ENCODE measurements at regions not wholly inside any gene's neighbourhood (a gene's known extent, or its start where the extent isn't known, plus 50 kb on each side); places are given as distances from the start of the nearest gene placed in this dataset.
A peak's percentile ranks its signal among the peaks of the same experiment; 100 is the strongest.

DNA sequence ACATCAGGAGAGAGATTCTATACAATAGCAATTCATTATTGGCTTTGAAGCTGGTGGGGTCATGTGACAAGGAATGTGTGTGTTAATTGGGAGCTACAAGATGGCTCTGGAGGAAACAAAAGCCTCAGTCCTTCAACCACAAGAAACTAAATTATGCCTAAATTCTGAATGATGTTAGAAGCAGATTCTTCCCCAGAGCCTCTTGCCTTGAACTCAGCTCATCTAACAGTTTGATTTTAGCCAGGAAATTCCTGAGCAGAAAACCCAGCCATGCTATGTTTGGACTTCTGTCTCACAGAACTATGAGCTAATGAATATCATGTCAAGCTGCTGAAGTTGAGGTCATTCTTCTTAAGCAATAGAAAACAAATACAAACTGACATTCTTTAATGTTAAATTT lies 274.7 kb downstream of the SLC6A15 start:
- Mint-ChIP-seq H3K4me1 (peaks cover 8% of the 10 kb centered on the region), H3K9me3 (no peaks in the 10 kb centered on the region), H3K27ac (no peak overlapping the region), H3K27me3 (ENCODE audit: low read depth) (no peaks in the 10 kb centered on the region), H3K4me3 (no peak overlapping the region), H3K36me3 (ENCODE audit: low read depth) (no peaks in the 10 kb centered on the region)
- TF ChIP-seq, protein P1, sequence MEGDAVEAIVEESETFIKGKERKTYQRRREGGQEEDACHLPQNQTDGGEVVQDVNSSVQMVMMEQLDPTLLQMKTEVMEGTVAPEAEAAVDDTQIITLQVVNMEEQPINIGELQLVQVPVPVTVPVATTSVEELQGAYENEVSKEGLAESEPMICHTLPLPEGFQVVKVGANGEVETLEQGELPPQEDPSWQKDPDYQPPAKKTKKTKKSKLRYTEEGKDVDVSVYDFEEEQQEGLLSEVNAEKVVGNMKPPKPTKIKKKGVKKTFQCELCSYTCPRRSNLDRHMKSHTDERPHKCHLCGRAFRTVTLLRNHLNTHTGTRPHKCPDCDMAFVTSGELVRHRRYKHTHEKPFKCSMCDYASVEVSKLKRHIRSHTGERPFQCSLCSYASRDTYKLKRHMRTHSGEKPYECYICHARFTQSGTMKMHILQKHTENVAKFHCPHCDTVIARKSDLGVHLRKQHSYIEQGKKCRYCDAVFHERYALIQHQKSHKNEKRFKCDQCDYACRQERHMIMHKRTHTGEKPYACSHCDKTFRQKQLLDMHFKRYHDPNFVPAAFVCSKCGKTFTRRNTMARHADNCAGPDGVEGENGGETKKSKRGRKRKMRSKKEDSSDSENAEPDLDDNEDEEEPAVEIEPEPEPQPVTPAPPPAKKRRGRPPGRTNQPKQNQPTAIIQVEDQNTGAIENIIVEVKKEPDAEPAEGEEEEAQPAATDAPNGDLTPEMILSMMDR (IDR thresholded peaks at IDR 0.05; ENCODE audit: unreplicated experiment in 3 of 3) = no peak

- Mint-ChIP-seq H3K4me1 (peaks cover 2% of the 10 kb centered on the region), H3K27ac (no peak overlapping the region), H3K9me3 (no peaks in the 10 kb centered on the region), H3K36me3 (ENCODE audit: low read depth) (no peaks in the 10 kb centered on the region), H3K27me3 (ENCODE audit: low read depth) (no peaks in the 10 kb centered on the region), H3K4me3 (no peak overlapping the region)
- TF ChIP-seq, protein P1 (IDR thresholded peaks at IDR 0.05; ENCODE audit: unreplicated experiment in 3 of 3) = no peak
Measured at GRCh38 chr12:84636801-84637290, 275.8 kb downstream of the SLC6A15 start.

- Mint-ChIP-seq H3K4me1 (no peaks in the 10 kb centered on the region), H3K4me3 (no peak overlapping the region), H3K36me3 (ENCODE audit: low read depth) (no peaks in the 10 kb centered on the region), H3K9me3 (no peaks in the 10 kb centered on the region), H3K27ac (no peak overlapping the region), H3K27me3 (ENCODE audit: low read depth) (no peaks in the 10 kb centered on the region)
- TF ChIP-seq, protein P1 (IDR thresholded peaks at IDR 0.05; ENCODE audit: unreplicated experiment in 3 of 3) = no peak
Measured at GRCh38 chr12:84634526-84634925, 278.1 kb downstream of the SLC6A15 start.

GRCh38 chr12:84632556-84632955 lies 280.0 kb downstream of the SLC6A15 start:
- no peak overlapping the region for H3K4me3 Mint-ChIP-seq
- no peaks in the 10 kb centered on the region for H3K27me3 Mint-ChIP-seq (ENCODE audit: low read depth)
- TF ChIP-seq, protein P1 (IDR thresholded peaks at IDR 0.05; ENCODE audit: unreplicated experiment in 3 of 3) = no peak
- no peaks in the 10 kb centered on the region for H3K4me1 Mint-ChIP-seq
- peak overlapping the region; percentile 21 to 80 (median 51) for H3K27ac Mint-ChIP-seq
- no peaks in the 10 kb centered on the region for H3K9me3 Mint-ChIP-seq
- no peaks in the 10 kb centered on the region for H3K36me3 Mint-ChIP-seq (ENCODE audit: low read depth)

DNA sequence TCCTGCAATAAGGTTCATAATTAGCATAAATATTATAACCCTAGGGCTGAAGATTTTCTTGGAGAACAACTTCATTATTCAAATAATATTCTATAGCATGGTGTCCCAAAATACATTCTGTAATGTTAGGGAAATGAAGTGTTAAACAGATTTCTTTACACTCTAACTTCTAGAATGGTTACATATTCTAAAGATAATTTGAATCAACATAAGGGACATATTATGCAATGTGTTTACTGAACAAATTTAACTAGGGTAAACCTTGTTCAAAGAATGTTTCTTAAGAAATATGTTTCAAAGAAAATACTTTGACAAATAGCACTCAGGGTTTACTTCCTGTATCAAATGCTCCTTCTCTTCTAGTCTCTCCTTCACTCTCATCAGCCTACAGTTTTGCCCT lies 281.6 kb downstream of the SLC6A15 start:
- H3K27ac Mint-ChIP-seq = no peak overlapping the region
- H3K27me3 Mint-ChIP-seq (ENCODE audit: low read depth) = no peaks in the 10 kb centered on the region
- no peaks in the 10 kb centered on the region for H3K9me3 Mint-ChIP-seq
- H3K36me3 Mint-ChIP-seq (ENCODE audit: low read depth) = no peaks in the 10 kb centered on the region
- no peaks in the 10 kb centered on the region for H3K4me1 Mint-ChIP-seq
- H3K4me3 Mint-ChIP-seq = no peak overlapping the region
- TF ChIP-seq, protein P1 (IDR thresholded peaks at IDR 0.05; ENCODE audit: unreplicated experiment in 3 of 3) = no peak

DNA sequence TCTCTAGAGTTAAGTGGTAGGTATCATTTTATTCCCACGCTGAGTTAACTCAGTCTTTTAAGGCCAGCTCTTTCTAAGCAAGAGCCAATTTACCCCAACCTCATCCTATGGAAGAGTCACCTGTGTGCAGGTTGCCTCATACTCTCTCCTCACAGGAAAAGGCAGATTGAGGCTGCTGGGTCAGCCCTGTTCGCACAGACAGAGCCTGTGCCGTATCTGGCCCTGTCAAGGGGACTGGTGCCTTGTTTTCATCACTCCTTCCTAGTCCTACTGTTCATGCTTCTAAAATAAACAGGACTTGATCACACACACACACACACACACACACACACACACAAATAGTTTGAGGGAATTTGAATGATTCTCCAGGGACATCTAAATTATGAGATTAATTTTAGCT lies 285.0 kb downstream of the SLC6A15 start:
- no peaks in the 10 kb centered on the region for H3K36me3 Mint-ChIP-seq (ENCODE audit: low read depth)
- H3K9me3 Mint-ChIP-seq = no peaks in the 10 kb centered on the region
- H3K27me3 Mint-ChIP-seq (ENCODE audit: low read depth) = no peaks in the 10 kb centered on the region
- H3K4me1 Mint-ChIP-seq = no peaks in the 10 kb centered on the region
- TF ChIP-seq, protein P1 (IDR thresholded peaks at IDR 0.05; ENCODE audit: unreplicated experiment in 3 of 3) = no peak
- H3K4me3 Mint-ChIP-seq = no peak overlapping the region
- peak overlapping the region in 1 of 3 experiments; percentile 52 for H3K27ac Mint-ChIP-seq
